Prostate gland (tissue), 2 donors: ENCODE measurements at regions not wholly inside any gene's neighbourhood (a gene's known extent, or its start where the extent isn't known, plus 50 kb on each side); places are given as distances from the start of the nearest gene placed in this dataset.
"Not testable (repeated sequence)": the region's sequence is repeated elsewhere in the genome, so short reads cannot be mapped to it uniquely, and the experiment has no call there.

Experiments
- CTCF ChIP-seq, 4 experiments: fragments of 200-600 bp in 2 of 4; fragments of 450-650 bp in 2 of 4; sonication (generic) in 2 of 4; IDR thresholded peaks; 1 replicate in 3 of 4; 2 replicates in 1 of 4; pipeline ENCODE4 v1.5.1; 2016 to 2019; ENCODE audit warnings: antibody characterized with exemption in 4 of 4, mild to moderate bottlenecking in 2 of 4, moderate library complexity in 2 of 4
- POLR2A ChIP-seq: fragments of 450-650 bp; IDR thresholded peaks from one replicate; pipeline ENCODE4 v1.6.1; 2016; ENCODE audit warnings: antibody characterized with exemption, mild to moderate bottlenecking
- POLR2AphosphoS5 ChIP-seq: sonication (generic); formaldehyde crosslinking; IDR thresholded peaks from one replicate; pipeline ENCODE4 v1.6.1; 2017; ENCODE audit warnings: antibody characterized with exemption

GRCh38 chr4:9685016-9685415 lies 96.4 kb upstream of the DRD5 start:
- not testable (repeated sequence) for TF ChIP-seq CTCF (IDR thresholded peaks at IDR 0.05); POLR2A; POLR2AphosphoS5
